ENCODE measurements at regions not wholly inside any gene's neighbourhood (a gene's known extent, or its start where the extent isn't known, plus 50 kb on each side); places are given as distances from the start of the nearest gene placed in this dataset.
"Not testable (repeated sequence)": the region's sequence is repeated elsewhere in the genome, so short reads cannot be mapped to it uniquely, and the experiment has no call there.

DNA sequence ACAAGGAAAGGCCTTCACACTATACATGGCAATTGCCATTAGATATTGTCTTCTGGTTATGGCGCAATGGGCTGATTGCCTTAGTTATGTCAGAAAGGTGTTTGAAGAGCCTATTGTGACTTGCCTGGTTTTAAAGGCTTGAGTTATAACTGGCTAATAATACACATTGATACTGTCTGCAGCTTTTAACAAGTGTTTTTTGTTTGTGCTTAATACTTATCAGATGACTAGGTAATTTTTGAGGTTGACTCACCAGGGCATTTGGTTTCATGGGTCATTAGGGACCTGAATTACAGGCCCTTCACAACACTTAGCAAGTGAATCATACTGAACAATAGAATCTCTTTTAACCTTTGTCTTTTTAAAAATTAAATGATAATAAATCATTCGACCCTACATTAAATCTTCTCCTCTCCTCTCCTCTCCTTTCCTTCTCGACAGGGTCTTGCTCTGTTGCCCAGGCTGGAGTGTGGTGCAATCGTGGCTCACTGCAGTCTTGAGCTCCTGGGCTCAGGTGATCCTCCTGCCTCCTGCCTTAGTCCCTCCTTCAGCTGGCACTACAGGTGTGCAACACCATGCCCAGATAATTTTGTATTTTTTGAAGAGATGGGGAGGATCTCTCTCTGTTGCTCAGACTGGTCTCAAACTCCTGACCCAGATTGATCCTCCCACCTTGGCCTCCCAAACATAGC is 196.3 kb downstream of the JCAD start:
- Mint-ChIP-seq H3K4me1 (no peaks in the 10 kb centered on the region), H3K9me3 (no peaks in the 10 kb centered on the region), H3K27ac (no peak overlapping the region), H3K27me3 (peaks cover 5% of the 10 kb centered on the region), H3K36me3 (ENCODE audit: low read depth) (no peaks in the 10 kb centered on the region), H3K4me3 (no peak overlapping the region)
- DNase-seq (no peak), ATAC-seq (ENCODE audit: low read depth) (no peak)
- TF ChIP-seq, protein P1, sequence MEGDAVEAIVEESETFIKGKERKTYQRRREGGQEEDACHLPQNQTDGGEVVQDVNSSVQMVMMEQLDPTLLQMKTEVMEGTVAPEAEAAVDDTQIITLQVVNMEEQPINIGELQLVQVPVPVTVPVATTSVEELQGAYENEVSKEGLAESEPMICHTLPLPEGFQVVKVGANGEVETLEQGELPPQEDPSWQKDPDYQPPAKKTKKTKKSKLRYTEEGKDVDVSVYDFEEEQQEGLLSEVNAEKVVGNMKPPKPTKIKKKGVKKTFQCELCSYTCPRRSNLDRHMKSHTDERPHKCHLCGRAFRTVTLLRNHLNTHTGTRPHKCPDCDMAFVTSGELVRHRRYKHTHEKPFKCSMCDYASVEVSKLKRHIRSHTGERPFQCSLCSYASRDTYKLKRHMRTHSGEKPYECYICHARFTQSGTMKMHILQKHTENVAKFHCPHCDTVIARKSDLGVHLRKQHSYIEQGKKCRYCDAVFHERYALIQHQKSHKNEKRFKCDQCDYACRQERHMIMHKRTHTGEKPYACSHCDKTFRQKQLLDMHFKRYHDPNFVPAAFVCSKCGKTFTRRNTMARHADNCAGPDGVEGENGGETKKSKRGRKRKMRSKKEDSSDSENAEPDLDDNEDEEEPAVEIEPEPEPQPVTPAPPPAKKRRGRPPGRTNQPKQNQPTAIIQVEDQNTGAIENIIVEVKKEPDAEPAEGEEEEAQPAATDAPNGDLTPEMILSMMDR (IDR thresholded peaks at IDR 0.05), result no peak
- intact Hi-C loops (cut with micrococcal nuclease), result no loop called here
- CTCF ChIA-PET, result no interaction called here
- POLR2A ChIA-PET, result no interaction called here

- CTCF ChIA-PET, result no interaction called here
- DNase-seq, result no peak
- no peaks in the 10 kb centered on the region for H3K36me3 Mint-ChIP-seq (ENCODE audit: low read depth)
- no peak overlapping the region for H3K27ac Mint-ChIP-seq
- TF ChIP-seq, protein P1 (IDR thresholded peaks at IDR 0.05), result no peak
- ATAC-seq (ENCODE audit: low read depth), result no peak
- no peaks in the 10 kb centered on the region for H3K9me3 Mint-ChIP-seq
- H3K4me3 Mint-ChIP-seq, result no peak overlapping the region
- H3K4me1 Mint-ChIP-seq, result no peaks in the 10 kb centered on the region
- H3K27me3 Mint-ChIP-seq, result peaks cover 5% of the 10 kb centered on the region
- intact Hi-C loops (cut with micrococcal nuclease), result no loop called here
- POLR2A ChIA-PET, result no interaction called here
Observed at GRCh38 chr10:29861811-29862505, 197.4 kb downstream of the JCAD start.

DNA sequence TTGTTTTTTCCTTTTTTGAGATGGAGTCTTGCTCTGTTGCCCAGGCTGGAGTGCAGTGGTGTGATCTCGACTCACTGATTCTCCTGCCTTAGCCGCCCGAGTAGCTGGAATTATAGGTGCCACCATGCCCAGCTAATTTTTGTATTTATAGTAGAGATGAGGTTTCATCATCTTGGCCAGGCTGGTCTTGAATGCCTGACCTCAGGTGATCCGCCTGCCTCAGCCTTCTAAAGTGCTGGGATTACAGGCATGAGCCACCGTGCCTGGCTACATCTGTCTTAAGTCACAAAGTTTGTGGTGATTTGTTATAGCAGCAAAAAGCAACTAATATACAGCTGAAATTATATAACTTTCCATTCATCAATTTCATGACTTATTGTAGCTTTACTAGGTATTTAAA is 198.2 kb downstream of the JCAD start:
- H3K4me3 Mint-ChIP-seq; H3K9me3 Mint-ChIP-seq; POLR2A ChIA-PET; CTCF ChIA-PET; ATAC-seq (ENCODE audit: low read depth); H3K4me1 Mint-ChIP-seq; H3K27me3 Mint-ChIP-seq; H3K27ac Mint-ChIP-seq; intact Hi-C loops (cut with micrococcal nuclease); DNase-seq; H3K36me3 Mint-ChIP-seq (ENCODE audit: low read depth): not testable (repeated sequence)

GRCh38 chr10:29860166-29860565 is 199.2 kb downstream of the JCAD start:
- TF ChIP-seq, protein P1 (IDR thresholded peaks at IDR 0.05), result no peak
- no peak overlapping the region for H3K4me3 Mint-ChIP-seq
- ChIA-PET POLR2A (no interaction called here), CTCF (no interaction called here)
- no peak for ATAC-seq (ENCODE audit: low read depth)
- H3K36me3 Mint-ChIP-seq (ENCODE audit: low read depth), result no peaks in the 10 kb centered on the region
- no peak for DNase-seq
- no peaks in the 10 kb centered on the region for H3K4me1 Mint-ChIP-seq
- intact Hi-C loops (cut with micrococcal nuclease), result no loop called here
- peaks cover 5% of the 10 kb centered on the region for H3K27me3 Mint-ChIP-seq
- no peak overlapping the region for H3K27ac Mint-ChIP-seq
- H3K9me3 Mint-ChIP-seq, result no peaks in the 10 kb centered on the region

DNA sequence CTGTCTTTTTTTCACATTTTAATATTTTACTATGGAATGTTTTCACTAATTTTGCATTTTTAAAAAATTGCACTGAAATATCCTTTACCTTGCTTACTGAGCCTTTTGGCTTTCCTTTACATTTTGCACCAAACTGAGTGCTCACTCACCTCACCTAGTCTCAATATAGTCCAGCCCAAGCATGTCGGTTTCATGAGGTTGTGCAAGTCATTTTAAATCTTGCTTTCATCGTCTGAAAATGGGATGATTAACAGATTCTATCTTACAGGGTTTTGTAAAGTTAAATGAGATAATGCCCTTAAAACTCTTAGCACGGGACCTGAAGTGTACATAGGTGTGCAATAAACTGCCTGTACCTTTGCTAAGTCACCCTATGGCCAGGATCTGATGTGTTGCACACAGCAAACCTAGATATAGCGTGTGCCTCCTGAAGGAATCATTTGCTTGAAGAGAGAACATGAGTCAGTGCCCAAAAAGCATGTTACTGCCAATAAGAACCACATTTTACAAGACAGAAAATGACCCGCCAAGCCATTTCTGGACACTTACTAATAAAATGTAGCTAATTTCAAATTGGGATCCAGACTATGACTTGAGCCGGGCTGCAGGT is 199.8 kb downstream of the JCAD start:
- no peaks in the 10 kb centered on the region for H3K4me1 Mint-ChIP-seq
- intact Hi-C loops (cut with micrococcal nuclease), result no loop called here
- H3K27me3 Mint-ChIP-seq, result peaks cover 5% of the 10 kb centered on the region
- no peak overlapping the region for H3K4me3 Mint-ChIP-seq
- H3K27ac Mint-ChIP-seq, result no peak overlapping the region
- POLR2A ChIA-PET, result no interaction called here
- CTCF ChIA-PET, result no interaction called here
- TF ChIP-seq, protein P1 (IDR thresholded peaks at IDR 0.05), result no peak
- no peaks in the 10 kb centered on the region for H3K9me3 Mint-ChIP-seq
- DNase-seq (no peak), ATAC-seq (ENCODE audit: low read depth) (no peak)
- no peaks in the 10 kb centered on the region for H3K36me3 Mint-ChIP-seq (ENCODE audit: low read depth)
